Sigmoid colon (tissue), 6 donors: ENCODE measurements at regions not wholly inside any gene's neighbourhood (a gene's known extent, or its start where the extent isn't known, plus 50 kb on each side); places are given as distances from the start of the nearest gene placed in this dataset.

Source experiments
- DNase-seq: peaks from one replicate; pipeline ENCODE4 v3.0.0-alpha.2; 2019
- H3K27ac ChIP-seq, 4 donors: fragments of 200-600 bp; sonication (generic); one replicate each; pipeline ENCODE4 v1.5.1; 2016 to 2019; ENCODE audit warnings: mild to moderate bottlenecking in 1 of 4
- H3K27me3 ChIP-seq, 3 donors: fragments of 200-600 bp; sonication (generic); one replicate each; pipeline ENCODE4 v1.5.1; 2019; ENCODE audit warnings: mild to moderate bottlenecking in 1 of 3
- H3K36me3 ChIP-seq, 4 donors: fragments of 200-600 bp; sonication (generic); one replicate each; pipeline ENCODE4 v1.5.1; 2016 to 2019
- H3K4me1 ChIP-seq, 4 donors: fragments of 200-600 bp; sonication (generic); one replicate each; pipeline ENCODE4 v1.5.1; 2017 to 2019
- H3K4me3 ChIP-seq, 4 donors: fragments of 200-600 bp; sonication (generic); one replicate each; pipeline ENCODE4 v1.5.1; 2017 to 2019; ENCODE audit warnings: mild to moderate bottlenecking in 2 of 4, moderate library complexity in 1 of 4
- H3K9me3 ChIP-seq, 4 donors: fragments of 200-600 bp in 3 of 4; sonication (generic) in 3 of 4; one replicate each; pipeline versions ENCODE4 v1.5.1 to v1.6.1; 2013 to 2019
- CTCF ChIP-seq, 4 experiments: fragments of 450-650 bp in 3 of 4; fragments of 200-600 bp in 1 of 4; IDR thresholded peaks; one replicate each; pipeline ENCODE4 v1.5.1; 2016 to 2019; ENCODE audit warnings: antibody characterized with exemption in 4 of 4, mild to moderate bottlenecking in 3 of 4, moderate library complexity in 2 of 4
- EP300 ChIP-seq, 4 donors: sonication (generic); formaldehyde crosslinking; IDR thresholded peaks; one replicate each; pipeline ENCODE4 v1.6.1; 2017; ENCODE audit warnings: antibody characterized with exemption in 4 of 4
- POLR2A ChIP-seq, 2 donors: fragments of 450-650 bp; IDR thresholded peaks; one replicate each; pipeline ENCODE4 v1.6.1; 2016; ENCODE audit warnings: antibody characterized with exemption in 2 of 2, mild to moderate bottlenecking in 2 of 2, moderate library complexity in 2 of 2
- POLR2AphosphoS5 ChIP-seq, 4 donors: sonication (generic); formaldehyde crosslinking; IDR thresholded peaks; one replicate each; pipeline ENCODE4 v1.6.1; 2017; ENCODE audit warnings: antibody characterized with exemption in 4 of 4
- WGBS, 2 donors: extraction: QIAGEN DNeasy Blood & Tissue Kit; methylation state at CpG; one replicate each; pipeline ENCODE4 v1.1.7; 2013; 5-methylcytosine and 5-hydroxymethylcytosine counted together
- intact Hi-C: fragments of 100-400 bp; cut with DNase I; formaldehyde crosslinking; loops from one replicate; pipeline ENCODE4 v1.15.1; 2023
- donor health status: healthy with polysubstance abuse.
- donor health status: healthy.

- H3K4me3 ChIP-seq: no peak overlapping the region
- peaks cover 0 to 28% (median 19%) of the 10 kb centered on the region in 4 donors for H3K4me1 ChIP-seq
- intact Hi-C loops: no loop called here
- no peak for TF ChIP-seq CTCF (IDR thresholded peaks at IDR 0.05)
- no peak for TF ChIP-seq POLR2A (IDR thresholded peaks at IDR 0.05)
- no peak for TF ChIP-seq POLR2AphosphoS5 (IDR thresholded peaks at IDR 0.05)
- TF ChIP-seq EP300 (IDR thresholded peaks at IDR 0.05): no peak
- 77 to 86% methylated on average over 1 of the region's 1 CpG for WGBS, 2 donors
- peak overlapping the region; percentile 84 to 89 (median 86) for H3K27ac ChIP-seq
- no peaks in the 10 kb centered on the region for H3K27me3 ChIP-seq
- no peaks in the 10 kb centered on the region for H3K9me3 ChIP-seq
- no peaks in the 10 kb centered on the region for H3K36me3 ChIP-seq
- no peak for DNase-seq
These were observed 138.3 kb upstream of the ETAA1 start for GRCh38 chr2:67258831-67259230.

- Histone ChIP-seq H3K27me3 (no peaks in the 10 kb centered on the region), H3K36me3 (no peaks in the 10 kb centered on the region), H3K4me3 (no peak overlapping the region), H3K9me3 (no peaks in the 10 kb centered on the region), H3K4me1 (peaks cover 0 to 28% (median 19%) of the 10 kb centered on the region in 4 donors), H3K27ac (peak overlapping the region; percentile 84 to 89 (median 86))
- TF ChIP-seq POLR2AphosphoS5 (IDR thresholded peaks at IDR 0.05) (peak; percentile 87 to 98 (median 94)), EP300 (IDR thresholded peaks at IDR 0.05) (peak; percentile 51 to 86 (median 62)), CTCF (IDR thresholded peaks at IDR 0.05) (no peak)
- intact Hi-C loops: loop anchor here (2.0 to 5.0 kb wide), 8 partner anchors 58 to 827 kb away; no protein-coding TSS in a partner anchor
- 53 to 65% methylated on average over 5 of the region's 5 CpGs for WGBS, 2 donors
- DNase-seq: peak; percentile 94
These were observed 137.4 kb upstream of the ETAA1 start for GRCh38 chr2:67259556-67260342.

- peaks cover 0 to 28% (median 19%) of the 10 kb centered on the region in 4 donors for H3K4me1 ChIP-seq
- H3K9me3 ChIP-seq: no peaks in the 10 kb centered on the region
- peak; percentile 95 for DNase-seq
- TF ChIP-seq CTCF (IDR thresholded peaks at IDR 0.05): no peak
- peak; percentile 61 to 96 (median 75) for TF ChIP-seq EP300 (IDR thresholded peaks at IDR 0.05)
- TF ChIP-seq POLR2AphosphoS5 (IDR thresholded peaks at IDR 0.05): peak; percentile 70 to 85 (median 80)
- TF ChIP-seq POLR2A (IDR thresholded peaks at IDR 0.05): no peak
- peak overlapping the region in 1 of 4 donors; percentile 23 for H3K4me3 ChIP-seq
- H3K27me3 ChIP-seq: no peaks in the 10 kb centered on the region
- WGBS, 2 donors: 70 to 72% methylated on average over 16 of the region's 16 CpGs
- H3K27ac ChIP-seq: peak overlapping the region; percentile 84 to 89 (median 86)
- H3K36me3 ChIP-seq: no peaks in the 10 kb centered on the region
- intact Hi-C loops: loop anchor here (2.0 to 5.0 kb wide), 8 partner anchors 57 to 828 kb away; no protein-coding TSS in a partner anchor
These were observed 136.5 kb upstream of the ETAA1 start for GRCh38 chr2:67260343-67261277.

GRCh38 chr2:67267241-67267640, 129.9 kb upstream of the ETAA1 start:
- TF ChIP-seq POLR2AphosphoS5 (IDR thresholded peaks at IDR 0.05) (no peak), CTCF (IDR thresholded peaks at IDR 0.05) (no peak), POLR2A (IDR thresholded peaks at IDR 0.05) (no peak), EP300 (IDR thresholded peaks at IDR 0.05) (no peak)

More at GRCh38 chr2:67267241-67267640, 129.9 kb upstream of the ETAA1 start:
- no peak overlapping the region for H3K27ac ChIP-seq
- 89 to 90% methylated on average over 5 of the region's 5 CpGs for WGBS, 2 donors
- no peak overlapping the region for H3K4me3 ChIP-seq
- DNase-seq: no peak
- H3K27me3 ChIP-seq: no peaks in the 10 kb centered on the region
- no peaks in the 10 kb centered on the region for H3K4me1 ChIP-seq
- H3K36me3 ChIP-seq: no peaks in the 10 kb centered on the region
- no peaks in the 10 kb centered on the region for H3K9me3 ChIP-seq
- intact Hi-C loops: no loop called here
